GM12872 (cell line): ENCODE measurements at regions not wholly inside any gene's neighbourhood (a gene's known extent, or its start where the extent isn't known, plus 50 kb on each side); places are given as distances from the start of the nearest gene placed in this dataset.

Experiments
- TF ChIP-seq, protein P1 (sequence below): IDR thresholded peaks from 3 replicates; pipeline ENCODE4 v1.5.1; 2011; ENCODE audit warnings: low read depth, mild to moderate bottlenecking, low read length, moderate library complexity; ENCODE audit not compliant: insufficient read depth

DNA sequence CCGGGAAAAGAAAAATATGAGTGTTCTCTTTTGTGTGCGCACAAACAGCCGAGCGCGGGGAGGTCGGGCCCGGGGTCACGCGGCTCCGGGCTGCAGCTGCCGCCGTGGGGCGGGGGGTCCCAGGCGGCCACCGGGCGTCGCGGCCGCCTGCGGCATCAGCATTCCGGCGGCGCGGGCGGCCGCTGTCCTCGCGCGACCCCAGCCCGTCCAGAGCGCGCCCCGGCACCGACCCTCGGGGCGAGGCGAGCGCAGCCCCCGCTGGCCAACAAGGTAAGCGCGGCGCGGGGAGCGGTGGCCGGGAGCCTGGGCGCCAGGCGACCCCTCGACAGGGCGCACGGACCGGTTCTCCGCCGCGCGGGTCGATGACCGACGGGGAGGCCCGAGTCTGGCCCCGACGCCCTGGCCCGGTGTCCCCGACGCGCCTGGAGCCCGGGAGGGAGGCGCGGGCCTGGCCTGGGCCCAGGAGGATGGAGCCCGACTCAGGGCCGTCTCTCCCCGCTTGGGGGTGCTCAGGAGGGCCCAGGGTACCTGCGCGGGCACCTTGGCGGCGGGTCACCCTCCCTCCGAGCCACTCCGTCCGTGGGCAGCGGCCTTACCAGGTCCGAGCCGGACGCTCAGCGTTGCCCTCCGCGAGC lies 103.9 kb upstream of the DIO3 start:
- TF ChIP-seq, protein P1, sequence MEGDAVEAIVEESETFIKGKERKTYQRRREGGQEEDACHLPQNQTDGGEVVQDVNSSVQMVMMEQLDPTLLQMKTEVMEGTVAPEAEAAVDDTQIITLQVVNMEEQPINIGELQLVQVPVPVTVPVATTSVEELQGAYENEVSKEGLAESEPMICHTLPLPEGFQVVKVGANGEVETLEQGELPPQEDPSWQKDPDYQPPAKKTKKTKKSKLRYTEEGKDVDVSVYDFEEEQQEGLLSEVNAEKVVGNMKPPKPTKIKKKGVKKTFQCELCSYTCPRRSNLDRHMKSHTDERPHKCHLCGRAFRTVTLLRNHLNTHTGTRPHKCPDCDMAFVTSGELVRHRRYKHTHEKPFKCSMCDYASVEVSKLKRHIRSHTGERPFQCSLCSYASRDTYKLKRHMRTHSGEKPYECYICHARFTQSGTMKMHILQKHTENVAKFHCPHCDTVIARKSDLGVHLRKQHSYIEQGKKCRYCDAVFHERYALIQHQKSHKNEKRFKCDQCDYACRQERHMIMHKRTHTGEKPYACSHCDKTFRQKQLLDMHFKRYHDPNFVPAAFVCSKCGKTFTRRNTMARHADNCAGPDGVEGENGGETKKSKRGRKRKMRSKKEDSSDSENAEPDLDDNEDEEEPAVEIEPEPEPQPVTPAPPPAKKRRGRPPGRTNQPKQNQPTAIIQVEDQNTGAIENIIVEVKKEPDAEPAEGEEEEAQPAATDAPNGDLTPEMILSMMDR, result no peak

DNA sequence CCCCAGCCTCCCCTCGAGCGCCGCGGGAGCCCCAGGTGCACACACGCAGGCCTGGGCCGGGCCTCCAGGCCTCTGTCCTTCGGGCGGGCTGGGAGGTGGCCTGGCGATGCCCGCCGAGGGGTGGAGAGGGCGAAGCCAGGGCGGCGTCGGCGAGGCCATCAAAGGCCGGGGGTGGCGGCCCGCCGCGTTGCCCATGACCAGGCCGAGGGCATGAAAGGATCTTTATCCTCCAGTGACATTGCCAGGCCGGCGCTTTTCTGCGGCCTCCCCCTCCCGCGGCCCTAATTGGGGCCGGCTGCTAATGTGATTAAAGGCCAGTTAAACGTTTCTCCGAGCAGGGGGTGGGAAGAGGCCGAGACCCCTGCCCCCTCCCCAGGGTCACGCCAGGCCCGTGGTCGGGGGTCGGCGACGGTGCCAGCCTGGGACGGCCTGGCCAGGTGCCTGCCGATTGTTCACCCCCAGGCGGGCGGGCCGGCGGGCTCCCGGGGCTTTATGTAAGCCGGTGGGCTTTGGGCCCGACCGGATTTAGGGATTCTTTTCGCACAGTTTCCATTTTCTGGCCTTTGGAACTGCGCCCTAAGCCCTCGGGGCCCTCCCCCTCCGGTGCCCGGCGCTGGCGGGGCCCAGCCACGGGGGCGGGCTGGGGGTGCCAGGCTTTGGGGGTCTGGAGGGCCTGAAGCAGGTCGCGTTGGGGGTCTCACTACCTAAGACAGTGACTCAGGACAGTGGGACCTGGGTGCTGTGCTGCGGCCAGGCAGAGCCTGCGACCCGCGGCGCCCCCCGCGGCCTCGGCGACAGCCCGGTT lies 103.2 kb upstream of the DIO3 start:
- TF ChIP-seq, protein P1, result no peak

DNA sequence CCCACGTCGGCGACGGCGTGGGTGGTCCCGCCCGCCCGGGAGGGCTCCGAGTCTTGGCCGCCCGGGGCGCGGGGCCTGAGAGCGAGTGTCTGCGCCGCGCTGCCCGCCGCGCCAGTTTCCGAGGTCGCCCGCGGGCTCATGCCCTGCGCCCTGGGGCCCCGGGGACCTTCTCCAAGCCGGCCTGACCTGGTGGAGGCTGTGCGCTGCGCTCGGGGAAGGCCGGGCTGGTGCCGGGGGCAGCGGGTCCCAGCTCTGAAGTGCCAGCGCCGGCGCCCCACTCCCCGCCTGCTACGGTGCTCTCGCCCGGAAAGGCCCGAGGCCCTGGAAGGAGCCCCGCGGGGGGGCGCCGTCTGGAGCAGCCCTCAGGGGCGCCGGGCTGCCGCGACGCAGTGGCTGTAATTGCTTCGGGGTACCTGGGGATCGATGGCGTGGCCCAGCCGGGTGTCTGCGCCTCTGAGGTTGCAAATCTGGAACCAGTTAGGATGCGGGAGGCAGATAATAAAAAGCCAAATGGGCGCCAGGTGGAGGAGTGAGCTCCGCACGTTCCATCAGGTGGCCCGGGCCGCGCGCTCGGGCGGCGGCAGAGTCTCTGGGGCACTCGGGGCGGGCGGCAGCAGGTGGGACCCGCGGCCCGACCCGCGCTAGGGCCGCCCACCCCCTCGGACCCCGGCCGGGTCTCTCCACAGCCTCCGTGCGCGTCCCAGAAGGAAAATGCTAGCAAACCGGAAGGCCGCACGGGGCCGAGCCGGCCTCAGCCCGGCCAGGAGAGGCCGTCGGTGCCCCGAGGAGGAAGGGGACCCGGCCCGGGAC lies 102.3 kb upstream of the DIO3 start:
- TF ChIP-seq, protein P1, result no peak

DNA sequence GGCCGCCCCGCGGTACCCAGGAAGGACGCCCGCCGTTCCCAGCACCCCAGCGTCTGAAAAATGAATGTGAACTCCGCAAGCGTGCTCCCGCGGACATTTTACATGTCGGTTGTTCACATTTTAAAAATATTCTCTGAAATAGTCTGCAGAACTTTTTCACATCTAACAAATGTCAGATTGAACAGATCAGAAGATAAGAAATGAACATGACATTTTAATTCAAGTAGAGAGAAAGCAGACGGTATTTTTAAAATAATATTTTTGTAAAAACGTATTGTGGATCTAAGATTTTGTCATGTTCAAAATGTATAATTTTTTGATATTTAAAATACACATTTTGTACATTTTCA lies 101.8 kb upstream of the DIO3 start:
- TF ChIP-seq, protein P1, result no peak

DNA sequence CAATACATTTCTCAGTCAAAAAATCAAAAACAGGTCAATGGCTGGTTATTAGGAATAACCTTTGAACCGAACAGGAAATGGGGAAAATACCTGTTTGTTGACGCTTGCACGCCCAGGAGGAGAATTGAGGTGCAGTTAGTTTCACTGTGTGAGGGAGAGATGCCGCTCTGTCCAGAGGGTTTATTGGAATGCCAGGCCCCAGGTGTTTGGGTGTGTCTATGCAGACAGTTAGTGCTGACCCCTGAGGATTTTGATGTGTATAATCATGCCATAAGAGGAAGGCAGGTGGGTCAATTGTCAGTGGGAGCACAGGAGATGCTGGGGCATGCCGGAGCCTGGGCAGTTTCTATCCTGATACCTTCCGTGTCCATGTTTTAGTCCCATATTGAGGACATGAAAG lies 100.8 kb upstream of the DIO3 start:
- TF ChIP-seq, protein P1, result no peak

DNA sequence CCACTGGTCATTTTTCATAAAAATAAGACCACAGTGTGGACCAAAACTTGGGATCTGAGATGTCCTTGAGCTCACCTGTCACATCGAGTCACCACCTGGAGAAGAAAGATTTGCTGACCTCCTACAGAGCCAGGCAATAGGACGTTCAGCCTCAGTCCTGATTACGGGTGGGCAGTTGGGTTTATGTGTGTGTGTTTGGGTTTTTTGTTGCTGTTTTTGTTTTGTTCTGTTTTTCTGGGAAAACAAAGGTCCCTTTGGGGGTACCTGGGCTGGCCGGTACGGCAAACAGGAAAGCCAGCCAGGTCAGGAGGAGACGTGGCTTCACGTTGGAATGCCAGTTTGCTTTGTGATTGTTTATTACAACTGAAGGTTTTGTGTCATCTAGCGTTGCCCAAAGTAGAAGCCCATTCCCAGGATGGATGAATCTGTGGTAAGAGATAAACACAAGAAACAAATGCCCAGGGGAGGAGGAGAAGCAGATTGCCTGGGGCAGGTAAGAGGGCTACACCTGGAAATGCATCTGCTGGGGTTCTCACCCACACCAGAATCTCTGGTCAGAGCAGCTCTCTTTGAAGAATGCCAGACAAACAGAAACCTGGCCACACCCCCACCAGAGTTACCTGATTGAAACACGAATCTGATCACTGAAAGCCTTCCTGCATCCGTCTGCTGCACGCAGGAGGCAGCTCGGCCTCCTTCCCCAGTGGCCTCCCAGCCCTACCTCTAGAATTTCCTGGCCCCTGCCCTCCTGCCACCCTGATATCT lies 100.1 kb upstream of the DIO3 start:
- TF ChIP-seq, protein P1, result no peak
